HG03565 (cell line): ENCODE measurements at regions not wholly inside any gene's neighbourhood (a gene's known extent, or its start where the extent isn't known, plus 50 kb on each side); places are given as distances from the start of the nearest gene placed in this dataset.

Experiments
- ATAC-seq: cut with Tn5 transposase; IDR thresholded peaks from one replicate; pipeline ENCODE4 v1.9.1; 2021; ENCODE audit warnings: mild to moderate bottlenecking, moderate library complexity; ENCODE audit not compliant: unreplicated experiment

- ATAC-seq = no peak
Observed at GRCh38 chr5:51902512-51902911, 519.3 kb downstream of the ISL1 start.

DNA sequence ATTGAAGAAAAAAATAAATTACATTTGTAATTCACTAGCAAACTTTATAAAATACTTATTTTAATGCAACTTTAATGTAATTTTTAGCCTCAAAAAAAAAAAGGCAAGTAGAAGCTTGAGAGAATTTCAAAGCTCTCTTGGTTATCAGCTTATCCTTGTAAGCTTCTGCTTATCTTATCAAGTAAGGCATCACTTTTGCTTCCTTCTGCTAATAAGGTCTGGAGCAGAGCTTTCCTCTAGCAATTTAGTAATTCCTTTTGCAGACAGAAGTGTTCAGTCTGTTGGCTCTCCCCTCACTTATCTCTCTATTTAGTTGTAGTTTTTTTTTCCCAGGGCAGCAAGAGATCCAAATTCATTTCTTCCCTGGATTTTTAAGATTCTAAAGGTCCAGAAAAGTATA, 525.0 kb downstream of the ISL1 start:
- ATAC-seq = no peak

GRCh38 chr5:51944500-51945125, 561.4 kb downstream of the ISL1 start:
- no peak for ATAC-seq

DNA sequence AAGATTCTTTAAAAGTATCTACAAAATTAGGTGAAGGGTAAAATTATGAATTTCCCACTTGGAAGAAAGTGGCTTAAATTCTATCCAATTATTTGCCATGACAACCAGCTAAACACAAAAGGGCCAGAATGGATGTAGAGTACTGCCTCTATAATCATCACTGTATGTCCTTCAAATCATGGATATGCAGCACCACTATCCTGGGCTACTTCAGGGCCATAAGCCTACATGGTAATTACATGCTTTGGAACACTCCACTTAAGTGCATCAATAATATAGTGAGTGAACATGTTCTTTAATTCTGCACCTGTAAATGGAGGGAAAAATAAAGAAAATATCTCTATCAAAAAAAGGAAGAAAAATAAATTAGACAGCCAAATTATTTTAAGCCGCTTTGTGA, 575.2 kb downstream of the ISL1 start:
- ATAC-seq = no peak

- ATAC-seq = peak; percentile 49
Observed at GRCh38 chr5:51960617-51961121, 577.4 kb downstream of the ISL1 start.

DNA sequence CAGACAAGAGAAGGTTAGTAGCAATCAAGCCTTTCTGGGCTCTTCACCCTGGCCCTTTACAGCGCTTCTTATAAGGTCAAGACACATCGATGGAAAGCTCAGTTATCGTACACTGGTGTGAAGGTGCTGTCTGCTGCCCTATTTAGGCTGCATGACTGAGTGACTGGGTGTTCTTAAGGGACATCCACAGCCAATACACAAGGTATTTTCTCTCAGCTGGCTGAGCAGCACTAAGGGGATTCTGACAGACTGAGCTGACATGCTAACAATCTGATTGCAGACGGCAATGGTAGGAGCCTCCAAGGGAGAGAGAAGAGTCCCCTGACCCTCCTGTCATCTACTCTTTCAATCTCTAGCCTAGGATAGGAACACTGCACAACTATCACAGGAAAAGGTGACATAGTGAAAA, 577.9 kb downstream of the ISL1 start:
- ATAC-seq = no peak

DNA sequence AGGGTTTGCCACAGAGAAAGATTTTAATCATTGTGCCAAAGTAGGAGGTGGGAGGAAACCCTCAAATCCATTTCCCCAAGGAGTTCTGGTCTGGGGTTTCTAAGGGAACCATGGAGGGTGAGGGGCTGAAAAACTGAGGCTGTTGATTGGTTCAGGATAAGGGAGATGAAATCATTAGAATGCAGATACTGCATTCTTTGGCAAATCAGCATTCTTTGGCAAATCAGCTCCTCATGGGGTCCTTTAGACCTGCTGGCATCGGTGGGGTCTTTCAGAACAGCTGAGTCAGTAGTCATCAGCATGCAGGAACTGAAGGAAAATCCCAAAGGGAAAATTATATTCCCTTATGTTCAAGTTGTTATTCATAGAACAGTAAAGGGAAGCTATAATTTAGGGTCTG, 585.5 kb downstream of the ISL1 start:
- ATAC-seq = no peak

GRCh38 chr5:51974834-51975233, 591.6 kb downstream of the ISL1 start:
- ATAC-seq = no peak

GRCh38 chr5:51977014-51977413, 593.8 kb downstream of the ISL1 start:
- no peak for ATAC-seq

DNA sequence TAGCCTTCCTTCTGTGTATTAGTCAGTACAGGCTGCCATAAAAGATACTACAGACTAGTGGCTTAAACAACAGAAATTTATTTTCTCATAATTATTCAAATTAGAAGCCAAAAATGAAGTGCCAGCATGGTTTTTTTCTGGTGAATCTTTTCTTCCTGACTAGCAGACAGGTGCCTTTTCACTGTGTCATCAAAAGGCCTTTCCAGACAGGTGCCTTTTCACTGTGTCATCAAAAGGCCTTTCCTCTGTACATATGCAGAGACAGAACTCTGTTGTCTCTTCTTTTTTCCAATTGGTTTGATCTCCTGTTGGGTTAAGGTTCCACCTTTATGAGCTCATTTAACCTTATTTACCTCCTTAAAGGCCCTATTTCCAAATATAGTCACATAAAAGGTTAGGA, 599.9 kb downstream of the ISL1 start:
- ATAC-seq = no peak

DNA sequence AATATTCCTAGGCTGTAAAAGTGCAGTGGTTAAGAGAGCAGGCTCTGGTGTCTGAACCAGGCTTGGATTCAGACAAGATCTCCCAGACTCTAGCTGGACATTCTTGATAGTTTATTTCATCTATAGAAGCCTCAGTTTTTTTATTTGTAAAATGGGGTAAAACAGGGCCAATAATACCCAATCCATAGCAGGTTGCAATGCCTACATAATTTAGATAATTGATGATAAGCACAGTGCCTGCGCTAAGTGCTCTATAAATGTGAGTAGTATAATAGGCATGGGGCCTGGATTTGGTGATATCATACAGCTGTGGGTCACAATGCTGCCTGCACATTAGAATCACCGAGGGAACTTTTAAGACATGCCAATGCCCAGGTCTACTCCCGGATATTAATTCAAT, 603.5 kb downstream of the ISL1 start:
- ATAC-seq = no peak

- no peak for ATAC-seq
Observed at GRCh38 chr5:51987239-51987638, 604.0 kb downstream of the ISL1 start.

DNA sequence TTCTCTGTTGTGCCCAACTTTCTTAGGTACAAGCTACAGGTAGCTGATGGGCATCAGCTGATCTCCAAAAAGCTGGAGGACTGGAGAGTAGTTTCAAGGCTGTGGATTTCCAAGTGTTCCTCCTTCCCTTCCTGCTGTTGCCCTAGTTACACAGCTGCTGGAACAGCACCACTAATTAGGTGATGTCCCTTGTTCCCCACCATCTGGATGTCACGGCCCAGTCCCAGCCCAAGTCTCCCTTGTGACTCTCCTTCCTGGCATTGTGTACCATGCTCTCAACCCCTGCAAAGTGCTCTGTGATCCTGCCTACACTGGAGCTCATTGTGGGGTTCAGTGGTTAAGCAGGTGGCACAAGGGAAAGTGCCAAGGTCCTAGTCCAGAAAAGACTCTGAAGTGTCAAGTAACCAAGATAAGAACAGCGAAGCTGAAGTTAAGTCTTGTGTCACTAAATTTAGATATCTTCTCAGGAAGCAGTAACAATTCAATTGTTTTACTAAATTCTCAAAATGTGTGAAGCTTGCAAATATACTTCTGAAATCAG, 604.5 kb downstream of the ISL1 start:
- ATAC-seq = no peak

DNA sequence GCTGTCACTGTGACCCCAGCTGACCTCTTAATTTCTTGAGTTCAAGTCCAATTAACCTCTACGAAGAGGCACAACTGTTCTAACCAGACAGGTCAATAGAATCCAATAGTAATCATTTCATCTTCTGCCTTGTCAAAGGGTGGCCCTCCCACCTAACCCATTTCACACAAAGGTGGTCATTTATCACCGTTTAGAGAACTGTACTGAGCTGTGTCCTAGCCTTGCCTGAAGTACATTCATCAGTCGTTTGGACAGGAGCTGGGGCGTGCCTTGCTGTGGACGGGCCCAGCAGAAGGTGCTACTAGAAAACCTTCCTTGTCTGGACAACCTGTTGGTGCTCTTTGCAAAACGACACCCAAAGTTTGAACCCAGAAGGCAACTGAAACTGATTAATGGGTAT, 605.4 kb downstream of the ISL1 start:
- ATAC-seq = no peak

DNA sequence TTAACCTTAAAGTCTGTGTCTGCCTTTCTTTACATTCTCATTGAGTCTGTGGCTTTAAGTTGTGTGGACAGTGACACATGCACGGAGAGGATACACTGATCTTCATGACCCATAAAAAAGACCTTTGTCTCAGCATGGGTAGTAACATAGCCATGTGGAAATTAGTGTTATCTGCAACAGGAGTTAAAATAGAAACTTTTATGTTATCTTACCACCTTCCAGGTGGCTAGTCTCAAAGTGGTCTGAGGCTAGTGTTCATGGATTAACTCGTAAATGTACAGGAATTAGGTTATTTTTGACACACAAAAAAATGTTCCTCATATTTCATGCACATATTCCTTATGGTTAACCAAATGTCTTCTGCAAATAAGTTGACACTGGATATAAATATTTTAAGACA, 607.0 kb downstream of the ISL1 start:
- ATAC-seq = no peak

DNA sequence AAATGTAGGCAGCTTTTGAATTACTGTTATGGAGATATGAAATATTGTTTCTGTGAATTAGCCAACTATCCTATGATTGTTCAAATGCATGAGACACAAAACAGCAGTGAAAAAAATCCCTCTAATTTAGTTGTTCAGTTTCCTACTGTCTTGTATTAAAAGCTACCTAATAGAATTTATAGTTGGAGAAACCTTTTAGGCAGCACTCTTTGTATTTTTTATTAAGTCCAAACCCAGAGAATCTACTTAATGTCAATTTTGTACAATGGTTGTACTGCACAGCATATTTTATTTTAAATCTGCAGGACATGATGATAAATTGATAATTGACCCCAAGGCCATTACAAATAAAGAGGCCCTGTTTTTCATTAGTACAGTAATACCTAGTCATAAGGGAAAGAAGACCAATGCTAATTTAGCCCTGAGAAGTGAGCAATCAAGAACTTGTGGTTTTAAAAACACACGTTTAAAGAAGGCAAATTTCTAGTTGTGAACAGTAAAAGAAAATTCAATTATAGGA, 607.5 kb downstream of the ISL1 start:
- no peak for ATAC-seq

- no peak for ATAC-seq
Observed at GRCh38 chr5:51991940-51992339, 608.7 kb downstream of the ISL1 start.

DNA sequence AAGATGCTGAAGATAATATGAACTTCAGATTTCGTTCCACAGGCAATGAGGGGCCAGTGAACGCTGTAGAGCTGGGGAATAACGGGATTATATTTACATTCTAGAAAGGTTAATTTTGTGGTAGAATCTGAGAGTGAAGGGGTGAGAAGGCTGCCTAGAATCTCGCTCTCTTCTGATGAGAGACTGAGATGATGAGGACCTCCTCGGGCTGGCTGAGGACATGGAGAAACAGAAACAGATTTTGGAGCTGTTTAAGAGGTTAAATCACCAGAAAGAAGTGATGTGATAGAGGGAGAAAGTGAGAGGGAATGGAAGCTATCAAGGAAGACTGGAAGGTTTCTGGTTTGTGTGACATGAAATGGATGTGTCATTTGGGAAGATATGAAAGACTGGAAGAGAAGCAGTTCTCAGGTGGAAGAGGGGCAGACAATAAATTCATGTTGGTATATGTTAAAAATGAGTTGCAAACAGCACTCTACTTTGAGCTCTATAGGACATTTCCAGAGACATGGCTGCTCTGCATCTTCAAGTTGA, 612.6 kb downstream of the ISL1 start:
- ATAC-seq = no peak

DNA sequence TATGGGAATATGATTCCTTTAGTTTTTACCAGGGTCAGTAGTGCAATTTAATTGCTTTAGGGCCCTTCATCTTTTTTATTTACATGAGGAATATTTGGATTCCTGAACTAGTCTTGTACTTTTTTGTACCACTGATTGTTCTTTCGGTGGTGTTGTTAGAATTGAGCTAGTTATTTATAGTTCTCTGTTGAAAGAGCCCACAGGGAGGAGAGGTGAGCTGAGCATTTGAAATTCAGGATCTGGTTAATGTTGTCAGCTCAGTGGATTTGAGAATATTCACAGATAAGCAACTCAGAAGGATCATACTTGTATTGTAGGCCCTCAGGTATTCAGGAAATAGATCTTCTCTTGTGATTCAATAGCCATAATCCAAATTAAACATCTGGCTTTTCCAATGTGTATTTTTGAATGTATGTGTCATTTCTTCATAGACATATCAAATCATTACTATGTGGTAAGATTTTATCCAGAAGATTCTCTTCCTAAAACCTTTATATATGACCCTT, 613.2 kb downstream of the ISL1 start:
- no peak for ATAC-seq

- no peak for ATAC-seq
Observed at GRCh38 chr5:51997500-51997899, 614.3 kb downstream of the ISL1 start.

DNA sequence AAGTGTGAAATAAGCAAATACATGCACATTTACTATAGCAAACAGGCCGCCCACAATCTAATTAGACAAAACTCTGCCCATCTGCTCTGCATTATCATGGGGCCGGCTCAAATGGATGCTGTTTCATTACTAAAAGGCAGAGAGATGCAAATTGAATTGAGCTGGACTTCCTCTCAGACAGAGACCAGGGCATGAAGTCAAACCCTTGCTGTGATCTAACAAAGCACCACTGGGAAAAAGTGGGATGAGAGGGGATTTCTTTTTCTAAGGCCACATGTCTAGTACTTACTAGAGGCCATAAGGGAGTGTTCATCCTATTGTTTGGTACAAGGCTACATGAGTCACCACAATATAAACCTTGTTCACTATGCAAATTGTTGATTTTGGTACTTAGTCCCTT, 614.7 kb downstream of the ISL1 start:
- ATAC-seq = no peak

GRCh38 chr5:52007230-52007858, 624.1 kb downstream of the ISL1 start:
- ATAC-seq = no peak
